Brain microvascular endothelial cell (primary cell): ENCODE measurements at regions not wholly inside any gene's neighbourhood (a gene's known extent, or its start where the extent isn't known, plus 50 kb on each side); places are given as distances from the start of the nearest gene placed in this dataset.

Source experiments
- DNase-seq: peaks from one replicate; pipeline ENCODE4 v3.0.0-alpha.2; 2020
- H3K27ac ChIP-seq: fragments of 250-450 bp; sonication (Bioruptor Pico); 2 replicates; pipeline ENCODE4 v1.5.1; 2020; ENCODE audit warnings: mild to moderate bottlenecking, moderate library complexity
- H3K27me3 ChIP-seq: fragments of 250-450 bp; sonication (Bioruptor Pico); replicated peaks from 2 replicates; pipeline ENCODE4 v1.5.1; 2020; ENCODE audit warnings: mild to moderate bottlenecking
- H3K36me3 ChIP-seq: fragments of 250-450 bp; sonication (Bioruptor Pico); replicated peaks from 2 replicates; pipeline ENCODE4 v1.5.1; 2020; ENCODE audit warnings: mild to moderate bottlenecking
- H3K4me3 ChIP-seq: 2 replicates; pipeline ENCODE4 v1.5.1; 2011; ENCODE audit warnings: low read depth, mild to moderate bottlenecking, control low read depth, low read length, moderate library complexity
- in situ Hi-C: cut with HindIII; loops from 2 replicates; pipeline ENCODE4 v1.10.0; 2017; ENCODE audit warnings: low sequenced_read_pairs, low pct_ligation_motif_present
- TF ChIP-seq, protein P1 (sequence below): IDR thresholded peaks from 2 replicates; pipeline ENCODE4 v1.5.1; 2011; ENCODE audit warnings: low read depth, mild to moderate bottlenecking, moderate library complexity, low read length, control low read depth, inconsistent platforms; ENCODE audit errors: missing control alignments

DNA sequence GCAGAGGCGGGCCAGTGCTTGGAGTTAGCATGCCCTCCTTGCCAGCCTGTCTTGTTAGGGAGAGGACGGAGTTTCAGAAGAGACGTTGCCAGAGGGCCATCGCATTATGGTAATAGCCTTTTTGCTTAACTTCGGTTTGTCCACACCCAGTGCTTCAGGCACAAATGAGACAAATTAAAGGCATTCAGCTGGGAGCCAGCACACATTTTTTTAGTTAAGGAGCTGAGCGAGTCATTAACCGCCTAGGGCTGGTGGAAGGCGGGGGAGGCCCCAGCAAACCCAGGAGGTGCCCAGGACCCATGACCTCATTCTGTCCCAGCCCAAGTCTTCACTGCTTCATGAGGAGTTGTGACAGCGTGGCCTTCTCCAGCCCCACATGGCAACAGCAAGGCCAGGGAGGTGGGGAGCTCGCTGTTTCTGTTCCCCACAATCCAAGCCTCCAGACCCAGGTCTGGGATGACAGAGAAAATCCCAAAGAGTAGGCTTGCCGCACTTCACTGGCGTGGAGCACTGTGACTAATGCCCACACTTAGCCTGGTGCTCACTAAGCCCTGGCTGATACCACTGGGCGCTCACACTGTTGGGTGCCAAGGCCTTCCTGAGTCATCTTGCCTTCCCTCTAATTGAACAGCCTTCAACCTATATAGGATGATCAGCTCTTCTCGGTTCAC lies 237.1 kb downstream of the ANKRD60 start:
- Histone ChIP-seq H3K27me3 (no peaks in the 10 kb centered on the region), H3K36me3 (no peaks in the 10 kb centered on the region), H3K27ac (no peak overlapping the region), H3K4me3 (no peak overlapping the region)
- no peak for DNase-seq
- in situ Hi-C loops, result no loop called here
- TF ChIP-seq, protein P1, sequence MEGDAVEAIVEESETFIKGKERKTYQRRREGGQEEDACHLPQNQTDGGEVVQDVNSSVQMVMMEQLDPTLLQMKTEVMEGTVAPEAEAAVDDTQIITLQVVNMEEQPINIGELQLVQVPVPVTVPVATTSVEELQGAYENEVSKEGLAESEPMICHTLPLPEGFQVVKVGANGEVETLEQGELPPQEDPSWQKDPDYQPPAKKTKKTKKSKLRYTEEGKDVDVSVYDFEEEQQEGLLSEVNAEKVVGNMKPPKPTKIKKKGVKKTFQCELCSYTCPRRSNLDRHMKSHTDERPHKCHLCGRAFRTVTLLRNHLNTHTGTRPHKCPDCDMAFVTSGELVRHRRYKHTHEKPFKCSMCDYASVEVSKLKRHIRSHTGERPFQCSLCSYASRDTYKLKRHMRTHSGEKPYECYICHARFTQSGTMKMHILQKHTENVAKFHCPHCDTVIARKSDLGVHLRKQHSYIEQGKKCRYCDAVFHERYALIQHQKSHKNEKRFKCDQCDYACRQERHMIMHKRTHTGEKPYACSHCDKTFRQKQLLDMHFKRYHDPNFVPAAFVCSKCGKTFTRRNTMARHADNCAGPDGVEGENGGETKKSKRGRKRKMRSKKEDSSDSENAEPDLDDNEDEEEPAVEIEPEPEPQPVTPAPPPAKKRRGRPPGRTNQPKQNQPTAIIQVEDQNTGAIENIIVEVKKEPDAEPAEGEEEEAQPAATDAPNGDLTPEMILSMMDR, result no peak

DNA sequence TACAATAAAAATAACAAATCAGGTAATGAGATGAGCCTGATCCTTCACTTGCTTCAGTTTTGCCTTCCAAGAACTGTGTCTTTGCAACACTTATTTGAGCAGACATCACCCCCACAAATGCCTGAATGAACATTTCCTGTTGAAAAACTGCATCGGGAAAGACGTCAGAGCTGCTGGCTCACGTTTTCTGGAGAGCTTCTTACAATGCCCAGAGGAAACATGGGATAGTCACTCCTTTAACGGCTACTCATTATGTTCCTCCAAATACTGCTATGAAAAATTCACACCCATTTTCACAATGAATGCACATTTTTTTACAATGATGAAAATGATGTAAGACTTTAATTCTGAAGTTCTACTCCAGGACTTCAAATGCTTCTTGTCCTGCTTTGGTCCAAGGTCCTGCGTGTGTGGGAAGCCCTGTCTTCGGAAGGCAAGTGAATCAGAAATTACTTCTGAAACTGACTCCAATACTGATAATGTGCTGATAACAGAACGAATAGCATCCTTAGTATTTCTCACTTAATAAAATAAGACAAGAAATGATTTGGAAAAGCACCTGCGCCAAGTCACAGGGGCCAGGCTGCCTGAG lies 238.0 kb downstream of the ANKRD60 start:
- no peaks in the 10 kb centered on the region for H3K27me3 ChIP-seq
- no peak overlapping the region for H3K4me3 ChIP-seq
- TF ChIP-seq, protein P1, result no peak
- in situ Hi-C loops, result no loop called here
- H3K27ac ChIP-seq, result no peak overlapping the region
- no peak for DNase-seq
- H3K36me3 ChIP-seq, result no peaks in the 10 kb centered on the region

GRCh38 chr20:57988828-57989227 lies 239.6 kb downstream of the ANKRD60 start:
- in situ Hi-C loops, result no loop called here
- no peaks in the 10 kb centered on the region for H3K36me3 ChIP-seq
- no peak overlapping the region for H3K27ac ChIP-seq
- no peak for DNase-seq
- TF ChIP-seq, protein P1, result no peak
- no peaks in the 10 kb centered on the region for H3K27me3 ChIP-seq
- H3K4me3 ChIP-seq, result no peak overlapping the region

DNA sequence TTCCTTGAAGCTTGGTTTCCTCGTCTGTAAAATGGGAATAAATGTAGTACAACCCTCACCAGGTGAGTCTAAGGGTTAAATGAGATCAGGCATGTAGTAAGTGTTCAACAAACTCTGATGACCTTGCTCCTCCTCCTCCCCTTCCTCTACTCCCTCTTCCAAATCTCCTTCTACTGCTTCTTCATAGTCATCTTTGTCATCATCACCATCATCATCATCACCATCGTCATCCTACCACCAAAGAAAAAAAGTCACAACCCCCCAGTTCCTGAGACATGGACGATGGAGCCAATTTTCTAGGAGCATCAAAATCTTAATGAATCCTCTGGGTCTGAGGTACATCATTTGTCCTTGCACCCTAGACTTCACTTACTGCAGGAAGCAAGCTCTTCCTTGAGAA lies 240.0 kb downstream of the ANKRD60 start:
- in situ Hi-C loops, result no loop called here
- Histone ChIP-seq H3K27ac (no peak overlapping the region), H3K36me3 (no peaks in the 10 kb centered on the region), H3K27me3 (no peaks in the 10 kb centered on the region), H3K4me3 (no peak overlapping the region)
- TF ChIP-seq, protein P1, result no peak
- no peak for DNase-seq

- Histone ChIP-seq H3K36me3 (no peaks in the 10 kb centered on the region), H3K27me3 (no peaks in the 10 kb centered on the region), H3K4me3 (no peak overlapping the region), H3K27ac (no peak overlapping the region)
- in situ Hi-C loops, result no loop called here
- TF ChIP-seq, protein P1, result no peak
- no peak for DNase-seq
Observed at GRCh38 chr20:57987659-57988058, 240.8 kb downstream of the ANKRD60 start.

DNA sequence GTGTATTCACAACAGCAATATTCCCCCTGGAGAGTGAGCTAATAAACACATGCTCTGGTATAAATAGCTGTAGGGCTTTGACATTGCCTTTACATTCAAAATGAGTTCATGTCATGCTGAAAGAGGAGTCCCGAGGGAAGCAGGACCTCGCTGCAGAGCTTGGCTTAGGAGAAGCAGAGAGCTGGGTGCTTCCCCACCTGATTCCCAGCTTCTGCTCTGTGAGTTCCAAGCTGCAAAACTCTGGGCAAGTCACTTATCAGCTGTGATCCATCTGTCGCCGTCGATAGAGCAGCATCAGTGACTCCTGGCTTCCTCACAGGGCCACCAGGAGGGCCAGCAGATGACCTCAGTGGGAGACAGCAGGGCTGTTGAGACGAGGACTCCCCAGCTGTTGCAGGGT lies 241.8 kb downstream of the ANKRD60 start:
- TF ChIP-seq, protein P1, result no peak
- Histone ChIP-seq H3K36me3 (no peaks in the 10 kb centered on the region), H3K27me3 (no peaks in the 10 kb centered on the region), H3K4me3 (no peak overlapping the region), H3K27ac (no peak overlapping the region)
- DNase-seq, result no peak
- in situ Hi-C loops, result no loop called here
